Stimulated activated CD8-positive, alpha-beta memory T cell treated with anti-CD3 and anti-CD28 coated beads, Interleukin-7, amount 100 ng/mL, for 48 hours (primary cell): ENCODE measurements at regions not wholly inside any gene's neighbourhood (a gene's known extent, or its start where the extent isn't known, plus 50 kb on each side); places are given as distances from the start of the nearest gene placed in this dataset.
"Not testable (repeated sequence)": the region's sequence is repeated elsewhere in the genome, so short reads cannot be mapped to it uniquely, and the experiment has no call there.

Source experiments
- DNase-seq, 2 donors: peaks; one replicate each; pipeline ENCODE4 v3.0.0-alpha.2; 2020; ENCODE audit warnings: low read depth in 1 of 2; ENCODE audit errors: extremely low read depth in 1 of 2

GRCh38 chr12:70069221-70070105 is 173.8 kb upstream of the CNOT2 start:
- DNase-seq, result no peak

DNA sequence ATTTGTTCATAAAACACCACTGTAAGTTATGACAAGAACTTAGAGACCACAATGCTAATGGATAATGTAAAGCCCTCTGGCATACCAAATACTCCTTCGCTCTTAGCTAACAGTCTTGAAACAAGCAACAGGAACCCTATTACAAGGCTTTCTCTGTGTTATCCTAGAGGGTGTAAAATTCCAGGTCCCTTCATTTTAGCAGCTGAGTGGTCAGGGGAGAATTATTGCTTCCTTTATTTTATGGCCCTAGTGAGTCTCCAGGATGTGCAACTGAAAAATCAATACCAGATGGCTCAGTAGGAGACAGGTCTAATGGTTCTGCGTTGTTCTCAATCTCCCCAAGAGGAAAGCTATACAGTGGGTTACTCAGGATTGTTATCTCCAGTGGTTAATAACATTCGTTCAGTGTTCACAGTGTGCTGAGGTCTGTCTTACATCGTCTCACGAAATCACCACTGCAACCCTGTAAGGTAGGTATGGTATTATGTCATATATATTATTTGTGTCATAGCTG is 172.7 kb upstream of the CNOT2 start:
- no peak for DNase-seq

GRCh38 chr12:70074510-70074909 is 168.7 kb upstream of the CNOT2 start:
- no peak for DNase-seq

DNA sequence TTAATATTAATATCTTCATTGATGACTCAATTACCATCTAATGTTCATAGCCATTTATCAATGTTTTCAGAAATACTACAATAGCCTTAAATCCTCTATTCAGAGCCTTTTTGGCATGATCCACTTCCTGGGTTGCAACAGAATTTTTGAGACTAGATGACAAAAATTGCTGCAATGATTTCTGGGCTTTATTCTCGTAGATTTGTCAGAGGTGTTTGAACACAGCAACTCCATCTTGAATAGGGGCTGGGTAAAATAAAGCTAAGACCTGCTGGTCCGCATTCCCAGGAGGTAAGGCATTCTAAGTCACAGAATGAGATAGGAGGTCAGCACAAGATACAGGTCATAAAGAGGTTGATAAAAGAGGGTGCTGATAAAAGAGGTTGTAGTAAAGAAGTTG is 165.8 kb upstream of the CNOT2 start:
- no peak for DNase-seq

- no peak for DNase-seq
Observed at GRCh38 chr12:70078161-70078560, 165.1 kb upstream of the CNOT2 start.

DNA sequence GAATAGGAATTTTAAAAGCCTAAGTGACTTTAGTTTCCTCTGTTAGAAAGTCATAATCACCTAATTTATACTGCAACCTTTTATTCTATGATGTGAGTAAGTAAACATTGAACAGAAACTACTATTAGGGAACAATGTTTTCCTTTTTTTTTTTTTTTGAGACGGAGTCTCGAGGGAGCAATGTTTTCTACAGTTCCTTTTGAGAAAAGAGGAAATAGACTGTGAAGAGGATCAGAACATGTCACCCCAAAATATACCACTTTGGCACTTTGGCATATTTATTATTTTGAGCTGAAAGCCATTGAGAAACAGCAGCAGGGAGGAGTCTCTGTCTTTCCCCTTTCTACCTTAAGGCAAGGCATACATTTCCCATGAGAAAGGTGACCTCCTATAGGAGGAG is 162.7 kb upstream of the CNOT2 start:
- DNase-seq, result no peak

- no peak for DNase-seq
Observed at GRCh38 chr12:70082997-70083676, 160.1 kb upstream of the CNOT2 start.

- DNase-seq, result no peak
Observed at GRCh38 chr12:70083677-70084020, 159.6 kb upstream of the CNOT2 start.

DNA sequence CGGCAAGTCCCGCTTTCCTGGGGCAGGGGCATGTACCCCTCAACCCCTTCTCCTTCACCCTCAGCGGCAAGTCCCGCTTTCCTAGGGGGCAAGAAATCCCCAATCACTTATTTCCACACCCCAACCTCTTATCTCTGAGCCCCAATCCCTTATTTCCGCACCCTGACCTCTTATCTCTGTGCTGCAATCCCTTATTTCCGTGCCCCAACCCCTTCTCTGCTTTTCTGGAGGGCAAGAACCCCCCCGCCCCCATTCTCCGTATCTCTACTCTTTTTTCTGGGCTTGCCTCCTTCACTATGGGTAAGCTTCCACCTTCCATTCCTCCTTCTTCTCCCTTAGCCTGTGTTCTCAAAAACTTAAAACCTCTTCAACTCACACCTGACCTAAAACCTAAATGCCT is 156.9 kb upstream of the CNOT2 start:
- not testable (repeated sequence) for DNase-seq

DNA sequence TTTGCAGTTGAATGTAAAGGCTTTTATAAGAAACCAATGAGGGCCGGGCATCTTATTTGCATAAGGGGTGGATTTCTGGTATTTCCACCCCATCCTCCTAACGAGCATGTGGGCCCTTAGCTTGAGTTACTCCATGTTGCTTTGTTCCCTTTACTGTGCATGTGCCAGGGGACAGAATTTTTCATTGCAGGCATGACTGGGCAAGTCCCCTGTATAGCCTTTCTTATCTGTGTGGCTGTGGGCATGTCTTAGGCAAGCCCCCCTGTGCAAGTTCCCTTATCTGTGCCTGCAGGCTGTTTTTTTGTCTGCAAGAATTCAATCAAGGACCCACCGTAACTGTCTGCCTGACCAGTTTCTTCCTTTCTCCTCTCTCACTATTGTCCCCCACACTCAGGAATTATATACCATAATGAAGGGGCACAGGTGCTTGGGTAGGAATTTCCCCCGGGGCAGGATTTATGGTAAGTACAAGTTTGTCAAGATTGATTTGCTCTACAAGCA is 152.2 kb upstream of the CNOT2 start:
- no peak for DNase-seq

DNA sequence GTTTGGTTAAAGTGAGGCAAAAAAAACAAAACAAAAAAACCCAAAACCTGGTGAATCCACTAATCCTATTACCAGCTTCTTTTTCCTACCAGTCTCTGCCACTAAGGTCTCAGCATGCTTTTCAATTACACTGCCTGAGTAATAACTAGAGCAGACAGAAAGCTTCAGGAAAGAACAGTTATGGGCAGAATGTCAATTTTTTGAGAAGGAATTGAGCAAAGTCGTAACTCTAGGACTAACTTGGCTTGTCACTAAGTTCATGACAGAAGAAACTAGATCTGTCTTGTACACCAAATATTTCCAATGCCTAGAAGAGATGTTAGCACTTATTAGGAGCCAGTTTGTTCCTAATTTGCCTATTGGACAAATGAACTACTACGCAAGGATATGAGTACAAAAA is 148.8 kb upstream of the CNOT2 start:
- no peak for DNase-seq

- DNase-seq, result no peak
Observed at GRCh38 chr12:70096759-70097410, 146.3 kb upstream of the CNOT2 start.

GRCh38 chr12:70101064-70101463 is 142.2 kb upstream of the CNOT2 start:
- DNase-seq, result no peak

DNA sequence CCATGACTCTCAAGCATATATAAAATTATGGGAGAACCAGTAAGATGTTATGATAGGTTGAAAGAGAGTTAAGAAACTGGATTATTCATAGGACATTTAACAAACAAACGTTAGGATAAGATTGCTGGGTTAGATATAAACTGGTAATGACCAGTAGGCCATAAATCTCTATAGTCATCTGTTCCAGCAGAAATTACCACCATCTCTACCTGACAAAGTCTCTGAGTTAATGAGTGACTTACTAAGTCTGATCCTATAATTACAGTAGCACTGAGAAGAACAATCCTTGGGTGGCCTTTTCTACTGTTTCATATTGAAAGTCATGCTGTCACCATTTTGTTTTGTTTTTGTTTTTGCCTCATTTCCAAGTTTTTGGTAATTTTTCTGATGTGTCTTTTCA is 136.9 kb upstream of the CNOT2 start:
- no peak for DNase-seq

GRCh38 chr12:70110085-70110484 is 133.1 kb upstream of the CNOT2 start:
- DNase-seq, result no peak

- DNase-seq, result no peak
Observed at GRCh38 chr12:70117670-70118069, 125.6 kb upstream of the CNOT2 start.

- DNase-seq, result no peak
Observed at GRCh38 chr12:70120970-70121369, 122.3 kb upstream of the CNOT2 start.

DNA sequence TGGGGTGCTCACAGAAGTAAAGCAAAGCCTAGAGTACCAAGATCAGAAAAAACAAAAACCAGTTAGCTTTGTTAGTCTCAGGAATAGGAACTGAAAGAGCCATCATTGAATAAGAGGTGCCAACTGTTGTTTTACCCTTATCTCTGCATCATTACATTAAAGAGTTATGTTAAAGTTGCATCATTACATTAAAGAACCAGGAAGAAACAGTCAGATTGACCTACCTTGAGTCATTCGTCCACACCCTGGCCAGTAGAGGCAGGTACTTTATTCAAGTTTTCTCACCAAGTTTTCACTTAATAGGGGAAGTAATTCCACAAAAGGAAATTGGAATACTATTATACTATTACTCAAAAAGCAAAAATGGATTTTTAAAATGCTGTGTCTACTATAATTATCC is 121.7 kb upstream of the CNOT2 start:
- no peak for DNase-seq

- DNase-seq, result no peak
Observed at GRCh38 chr12:70122804-70123203, 120.4 kb upstream of the CNOT2 start.

DNA sequence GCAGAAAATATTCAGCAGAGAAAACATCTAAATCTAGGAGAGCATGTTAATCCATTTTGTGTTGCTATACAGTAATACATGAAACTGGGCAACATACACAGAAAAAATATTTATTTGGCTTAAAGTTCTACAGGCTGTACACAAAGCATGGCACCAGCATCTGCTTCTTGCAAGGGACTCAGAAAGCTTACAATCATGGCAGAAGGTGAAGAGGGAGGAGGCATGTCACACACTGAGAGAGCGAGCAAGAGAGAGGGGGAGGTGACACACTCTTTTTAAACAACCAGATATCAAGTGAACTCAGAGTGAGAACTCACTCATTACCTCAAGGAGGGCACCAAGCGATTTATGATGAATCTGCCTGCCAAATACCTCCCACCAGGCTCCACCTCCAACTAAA is 94.2 kb upstream of the CNOT2 start:
- no peak for DNase-seq

GRCh38 chr12:70149665-70150064 is 93.6 kb upstream of the CNOT2 start:
- DNase-seq, result no peak

DNA sequence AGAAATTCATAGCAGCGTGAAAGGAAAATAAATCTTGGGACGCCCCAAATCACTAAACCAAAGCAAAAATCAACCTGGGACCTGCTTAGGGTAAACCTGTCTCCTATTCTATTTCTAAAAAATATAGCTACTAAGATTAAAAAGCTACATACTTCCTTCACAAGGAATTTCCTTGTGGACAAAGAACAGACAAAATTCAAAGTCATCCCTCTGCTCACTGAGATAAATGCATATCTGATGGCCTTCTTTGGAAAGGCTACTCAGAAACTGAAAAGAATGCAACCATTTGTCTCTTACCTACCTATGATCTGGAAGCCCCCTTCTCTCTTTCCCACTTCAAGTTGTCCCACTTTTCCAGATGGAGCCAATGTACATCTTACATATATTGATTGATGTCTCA is 93.0 kb upstream of the CNOT2 start:
- no peak for DNase-seq
